ENCODE measurements at regions not wholly inside any gene's neighbourhood (a gene's known extent, or its start where the extent isn't known, plus 50 kb on each side); places are given as distances from the start of the nearest gene placed in this dataset.

DNA sequence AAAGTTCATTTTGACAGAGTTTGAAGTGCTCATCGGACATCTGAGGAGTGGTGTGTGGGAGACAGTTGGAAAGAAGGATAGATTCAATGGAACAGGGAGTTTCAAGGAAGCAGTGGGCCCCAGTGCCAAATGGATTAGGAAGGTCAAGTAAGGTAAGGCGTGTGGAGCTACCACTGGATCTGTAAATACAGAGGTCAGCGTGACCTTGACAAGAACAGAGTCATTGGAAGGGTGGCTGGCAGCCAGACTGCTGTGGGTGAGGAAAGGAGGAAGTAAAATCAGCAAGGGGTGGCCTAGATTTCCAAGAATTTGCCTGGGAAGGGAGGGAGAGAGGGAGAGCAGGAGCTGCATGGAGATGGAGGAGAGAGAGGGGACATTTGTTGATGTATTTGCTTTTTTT lies 68.2 kb upstream of the IGF1 start:
- POLR2A ChIA-PET: no interaction called here
- CTCF ChIA-PET: no interaction called here

DNA sequence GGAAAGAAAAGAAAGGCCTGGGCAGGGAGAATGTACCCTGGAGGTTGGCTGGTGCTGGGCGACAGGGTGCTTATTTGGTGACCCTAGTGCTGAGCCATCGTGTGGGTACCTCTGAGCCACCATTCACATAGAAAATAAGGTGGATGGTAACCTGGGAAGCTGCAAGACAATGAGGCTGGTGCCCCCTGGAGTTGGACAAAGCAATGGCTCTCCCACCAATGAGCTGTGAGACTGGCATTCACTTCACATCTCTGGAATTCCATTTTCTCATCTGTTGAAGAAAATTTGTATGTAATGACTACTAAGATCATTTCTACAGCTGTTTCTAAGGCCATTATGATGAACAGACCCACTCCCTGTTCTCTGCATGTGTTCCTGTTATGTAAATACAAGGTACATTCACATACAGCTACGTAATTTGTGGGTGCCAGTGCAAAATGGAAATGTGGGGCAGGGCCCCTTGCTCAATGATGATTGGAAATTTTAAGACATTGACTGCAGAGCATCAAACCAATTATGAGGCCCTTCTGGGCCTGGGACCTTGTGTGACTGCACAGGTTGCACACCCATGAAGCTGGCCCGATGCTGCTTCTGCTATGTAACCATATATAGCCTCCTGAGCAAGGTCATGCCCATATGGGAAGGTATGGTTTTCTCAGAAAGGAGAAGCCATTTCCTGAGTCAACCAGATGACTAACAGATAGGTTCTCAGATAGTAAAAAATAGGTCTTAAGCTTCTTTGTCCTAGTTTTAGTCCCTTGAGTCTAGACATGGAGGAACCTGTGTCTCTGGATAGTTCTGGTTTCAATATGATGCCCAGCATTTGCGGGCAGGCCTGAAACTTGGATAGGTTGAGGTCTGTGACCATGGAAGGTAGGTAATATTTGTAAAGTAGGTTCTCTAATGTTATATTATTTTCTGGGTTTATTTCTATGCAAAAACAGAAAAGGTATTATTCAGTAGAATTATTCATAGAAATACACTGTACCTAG lies 63.4 kb upstream of the IGF1 start:
- ATAC-seq (no peak), DNase-seq (ENCODE audit: low read depth, low spot score) (no peak)
- ChIA-PET CTCF (no interaction called here), POLR2A (no interaction called here)
- Histone ChIP-seq H3K27ac (ENCODE audit: low read length) (no peak overlapping the region), H3K9me3 (ENCODE audit: control insufficient read depth, insufficient read depth, low read depth, low read length) (no peaks in the 10 kb centered on the region), H3K36me3 (ENCODE audit: control insufficient read depth, insufficient read depth, low read length) (no peaks in the 10 kb centered on the region), H3K4me1 (ENCODE audit: control insufficient read depth, insufficient read depth, low read length) (no peaks in the 10 kb centered on the region), H3K27me3 (ENCODE audit: control insufficient read depth, insufficient read depth, low read length) (no peaks in the 10 kb centered on the region), H3K4me3 (ENCODE audit: low read depth in 2 of 2, low read length in 2 of 2) (no peak overlapping the region)
- in situ Hi-C loops (cut with HindIII; ENCODE audit: low pct_unique_long_range_greater_than_20kb, low sequenced_read_pairs): no loop called here
- no TSS peak for BruUV-seq (replicated peaks)
- TF ChIP-seq POLR2AphosphoS5 (IDR thresholded peaks at IDR 0.05; ENCODE audit: low read depth, low read length) (no peak), SIN3A (IDR thresholded peaks at IDR 0.05; ENCODE audit: borderline replicate concordance, insufficient read depth, low read depth, low read length) (no peak), CTCF (IDR thresholded peaks at IDR 0.05) (no peak), TCF7L2 (IDR thresholded peaks at IDR 0.05; ENCODE audit: low read depth, low read length) (no peak)
- intact Hi-C loops (cut with micrococcal nuclease; ENCODE audit: unreplicated experiment): no loop called here

More for the DNA sequence above, 68.2 kb upstream of the IGF1 start:
- H3K9me3 ChIP-seq (ENCODE audit: control insufficient read depth, insufficient read depth, low read depth, low read length): no peaks in the 10 kb centered on the region
- BruUV-seq (replicated peaks): no TSS peak
- no peaks in the 10 kb centered on the region for H3K36me3 ChIP-seq (ENCODE audit: control insufficient read depth, insufficient read depth, low read length)
- ATAC-seq (no peak), DNase-seq (ENCODE audit: low read depth, low spot score) (no peak)
- no peak overlapping the region for H3K27ac ChIP-seq (ENCODE audit: low read length)
- TF ChIP-seq CTCF (IDR thresholded peaks at IDR 0.05) (no peak), TCF7L2 (IDR thresholded peaks at IDR 0.05; ENCODE audit: low read depth, low read length) (no peak), SIN3A (IDR thresholded peaks at IDR 0.05; ENCODE audit: borderline replicate concordance, insufficient read depth, low read depth, low read length) (no peak), POLR2AphosphoS5 (IDR thresholded peaks at IDR 0.05; ENCODE audit: low read depth, low read length) (no peak)
- TF ChIP-seq, protein P1, sequence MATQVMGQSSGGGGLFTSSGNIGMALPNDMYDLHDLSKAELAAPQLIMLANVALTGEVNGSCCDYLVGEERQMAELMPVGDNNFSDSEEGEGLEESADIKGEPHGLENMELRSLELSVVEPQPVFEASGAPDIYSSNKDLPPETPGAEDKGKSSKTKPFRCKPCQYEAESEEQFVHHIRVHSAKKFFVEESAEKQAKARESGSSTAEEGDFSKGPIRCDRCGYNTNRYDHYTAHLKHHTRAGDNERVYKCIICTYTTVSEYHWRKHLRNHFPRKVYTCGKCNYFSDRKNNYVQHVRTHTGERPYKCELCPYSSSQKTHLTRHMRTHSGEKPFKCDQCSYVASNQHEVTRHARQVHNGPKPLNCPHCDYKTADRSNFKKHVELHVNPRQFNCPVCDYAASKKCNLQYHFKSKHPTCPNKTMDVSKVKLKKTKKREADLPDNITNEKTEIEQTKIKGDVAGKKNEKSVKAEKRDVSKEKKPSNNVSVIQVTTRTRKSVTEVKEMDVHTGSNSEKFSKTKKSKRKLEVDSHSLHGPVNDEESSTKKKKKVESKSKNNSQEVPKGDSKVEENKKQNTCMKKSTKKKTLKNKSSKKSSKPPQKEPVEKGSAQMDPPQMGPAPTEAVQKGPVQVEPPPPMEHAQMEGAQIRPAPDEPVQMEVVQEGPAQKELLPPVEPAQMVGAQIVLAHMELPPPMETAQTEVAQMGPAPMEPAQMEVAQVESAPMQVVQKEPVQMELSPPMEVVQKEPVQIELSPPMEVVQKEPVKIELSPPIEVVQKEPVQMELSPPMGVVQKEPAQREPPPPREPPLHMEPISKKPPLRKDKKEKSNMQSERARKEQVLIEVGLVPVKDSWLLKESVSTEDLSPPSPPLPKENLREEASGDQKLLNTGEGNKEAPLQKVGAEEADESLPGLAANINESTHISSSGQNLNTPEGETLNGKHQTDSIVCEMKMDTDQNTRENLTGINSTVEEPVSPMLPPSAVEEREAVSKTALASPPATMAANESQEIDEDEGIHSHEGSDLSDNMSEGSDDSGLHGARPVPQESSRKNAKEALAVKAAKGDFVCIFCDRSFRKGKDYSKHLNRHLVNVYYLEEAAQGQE (IDR thresholded peaks at IDR 0.05; ENCODE audit: insufficient read depth in 1 of 2, low read depth in 2 of 2, low read length in 1 of 2): no peak
- intact Hi-C loops (cut with micrococcal nuclease; ENCODE audit: unreplicated experiment): no loop called here
- in situ Hi-C loops (cut with HindIII; ENCODE audit: low pct_unique_long_range_greater_than_20kb, low sequenced_read_pairs): no loop called here
- no peaks in the 10 kb centered on the region for H3K4me1 ChIP-seq (ENCODE audit: control insufficient read depth, insufficient read depth, low read length)
- no peaks in the 10 kb centered on the region for H3K27me3 ChIP-seq (ENCODE audit: control insufficient read depth, insufficient read depth, low read length)
- H3K4me3 ChIP-seq (ENCODE audit: low read depth in 2 of 2, low read length in 2 of 2): no peak overlapping the region
